SU-DHL-6 (cell line): ENCODE measurements at regions not wholly inside any gene's neighbourhood (a gene's known extent, or its start where the extent isn't known, plus 50 kb on each side); places are given as distances from the start of the nearest gene placed in this dataset.

Experiments used
- H2AFZ ChIP-seq: fragments of 200-600 bp; sonication (generic); 2 replicates; pipeline ENCODE4 v1.6.1; 2014; ENCODE audit warnings: low read depth, mild to moderate bottlenecking, moderate library complexity, mixed read lengths, antibody characterized with exemption, low read length; ENCODE audit not compliant: severe bottlenecking
- H3F3A ChIP-seq: fragments of 200-600 bp; shearing (Covaris generic); 2 replicates; pipeline ENCODE4 v1.6.0; 2016; ENCODE audit warnings: antibody characterized with exemption, mild to moderate bottlenecking; ENCODE audit not compliant: insufficient read depth
- H3K27ac ChIP-seq: fragments of 200-600 bp; sonication (generic); 2 replicates; pipeline ENCODE4 v1.5.1; 2016; ENCODE audit warnings: low read depth, mild to moderate bottlenecking, low read length, moderate library complexity, mixed read lengths
- H3K27me3 ChIP-seq: fragments of 200-600 bp; sonication (generic), shearing (Covaris generic); 2 replicates; pipeline ENCODE4 v1.6.0; 2014; ENCODE audit warnings: mild to moderate bottlenecking, low read length
- H3K36me3 ChIP-seq: fragments of 200-600 bp; sonication (generic); 2 replicates; pipeline ENCODE4 v1.6.1; 2014; ENCODE audit warnings: mild to moderate bottlenecking, low read length, mixed read lengths
- H3K4me2 ChIP-seq: fragments of 300-600, 200-600 bp; shearing (Covaris generic), sonication (generic); 2 replicates; pipeline ENCODE4 v1.6.0; 2014; ENCODE audit warnings: low read length, low read depth, mild to moderate bottlenecking; ENCODE audit not compliant: poor library complexity, severe bottlenecking
- H3K4me3 ChIP-seq: fragments of 200-600 bp; sonication (generic); 2 replicates; pipeline ENCODE4 v1.5.1; 2014; ENCODE audit warnings: antibody characterized with exemption, low read length, mild to moderate bottlenecking, mixed read lengths; ENCODE audit not compliant: insufficient read depth, poor library complexity, severe bottlenecking
- H3K79me2 ChIP-seq: fragments of 200-600 bp; sonication (generic); 2 replicates; pipeline ENCODE4 v1.6.1; 2014; ENCODE audit warnings: mild to moderate bottlenecking, low read length, moderate library complexity; ENCODE audit not compliant: insufficient read depth
- H3K9ac ChIP-seq: fragments of 200-600 bp; sonication (generic); 2 replicates; pipeline ENCODE4 v1.7.0; 2014; ENCODE audit warnings: mild to moderate bottlenecking, low read length
- H3K9me2 ChIP-seq: fragments of 200-600 bp; sonication (generic); replicated peaks from 2 replicates; pipeline ENCODE4 v1.6.1; 2014; ENCODE audit warnings: low read length; ENCODE audit not compliant: insufficient read depth
- H3K9me3 ChIP-seq: fragments of 200-600 bp; sonication (generic); 2 replicates; pipeline ENCODE4 v1.6.1; 2014; ENCODE audit warnings: low read length, mixed read lengths; ENCODE audit not compliant: insufficient read depth
- H4K20me1 ChIP-seq: fragments of 200-600 bp; sonication (generic); 2 replicates; pipeline ENCODE4 v1.6.1; 2014; ENCODE audit warnings: low read depth, mild to moderate bottlenecking, antibody characterized with exemption, low read length, moderate library complexity, mixed read lengths
- EZH2phosphoT487 ChIP-seq: fragments of 200-600 bp; sonication (generic), shearing (Covaris generic); conservative IDR thresholded peaks from 2 replicates; pipeline ENCODE4 v1.6.1; 2018; ENCODE audit warnings: mild to moderate bottlenecking, antibody characterized with exemption, low read length, moderate library complexity, mixed read lengths
- TF ChIP-seq, protein P1 (sequence below): fragments of 200-600 bp; sonication (generic); IDR thresholded peaks from one replicate; pipeline ENCODE4 v1.5.1; 2017; ENCODE audit warnings: antibody characterized with exemption, mild to moderate bottlenecking, low read length, moderate library complexity; ENCODE audit not compliant: insufficient read depth, poor library complexity, severe bottlenecking

DNA sequence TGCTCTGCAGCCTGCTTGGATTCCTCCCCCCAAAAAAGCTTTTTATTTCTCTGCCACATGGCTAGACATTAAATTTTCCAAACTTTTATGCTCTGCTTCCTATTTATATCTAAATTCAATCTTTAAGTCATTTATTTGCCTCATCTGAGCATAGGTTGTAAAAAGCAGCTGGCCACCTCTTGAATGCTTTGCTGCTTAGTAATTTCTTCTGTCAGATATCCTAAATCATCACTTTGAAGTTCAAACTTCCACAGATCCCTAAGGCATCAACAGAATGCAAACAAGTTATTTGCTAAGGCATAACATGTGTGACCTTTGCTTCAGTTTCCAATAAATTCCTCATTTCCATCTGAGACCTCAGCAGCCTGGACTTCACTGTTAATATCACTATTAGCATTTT lies 209.6 kb downstream of the FSCB start:
- Histone ChIP-seq H3K4me3 (no peak overlapping the region), H3K79me2 (no peaks in the 10 kb centered on the region), H3K27me3 (no peaks in the 10 kb centered on the region), H3K9me2 (no peaks in the 10 kb centered on the region), H3K27ac (no peak overlapping the region), H4K20me1 (no peaks in the 10 kb centered on the region), H3K9me3 (peaks cover 14% of the 10 kb centered on the region; the same call in 1 of the 2 replicates), H3K9ac (no peak overlapping the region), H2AFZ (no peak overlapping the region), H3K4me2 (no peak overlapping the region), H3F3A (no peaks in the 10 kb centered on the region), H3K36me3 (no peaks in the 10 kb centered on the region)
- TF ChIP-seq, protein P1, sequence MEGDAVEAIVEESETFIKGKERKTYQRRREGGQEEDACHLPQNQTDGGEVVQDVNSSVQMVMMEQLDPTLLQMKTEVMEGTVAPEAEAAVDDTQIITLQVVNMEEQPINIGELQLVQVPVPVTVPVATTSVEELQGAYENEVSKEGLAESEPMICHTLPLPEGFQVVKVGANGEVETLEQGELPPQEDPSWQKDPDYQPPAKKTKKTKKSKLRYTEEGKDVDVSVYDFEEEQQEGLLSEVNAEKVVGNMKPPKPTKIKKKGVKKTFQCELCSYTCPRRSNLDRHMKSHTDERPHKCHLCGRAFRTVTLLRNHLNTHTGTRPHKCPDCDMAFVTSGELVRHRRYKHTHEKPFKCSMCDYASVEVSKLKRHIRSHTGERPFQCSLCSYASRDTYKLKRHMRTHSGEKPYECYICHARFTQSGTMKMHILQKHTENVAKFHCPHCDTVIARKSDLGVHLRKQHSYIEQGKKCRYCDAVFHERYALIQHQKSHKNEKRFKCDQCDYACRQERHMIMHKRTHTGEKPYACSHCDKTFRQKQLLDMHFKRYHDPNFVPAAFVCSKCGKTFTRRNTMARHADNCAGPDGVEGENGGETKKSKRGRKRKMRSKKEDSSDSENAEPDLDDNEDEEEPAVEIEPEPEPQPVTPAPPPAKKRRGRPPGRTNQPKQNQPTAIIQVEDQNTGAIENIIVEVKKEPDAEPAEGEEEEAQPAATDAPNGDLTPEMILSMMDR = no peak
- no peak for TF ChIP-seq EZH2phosphoT487

DNA sequence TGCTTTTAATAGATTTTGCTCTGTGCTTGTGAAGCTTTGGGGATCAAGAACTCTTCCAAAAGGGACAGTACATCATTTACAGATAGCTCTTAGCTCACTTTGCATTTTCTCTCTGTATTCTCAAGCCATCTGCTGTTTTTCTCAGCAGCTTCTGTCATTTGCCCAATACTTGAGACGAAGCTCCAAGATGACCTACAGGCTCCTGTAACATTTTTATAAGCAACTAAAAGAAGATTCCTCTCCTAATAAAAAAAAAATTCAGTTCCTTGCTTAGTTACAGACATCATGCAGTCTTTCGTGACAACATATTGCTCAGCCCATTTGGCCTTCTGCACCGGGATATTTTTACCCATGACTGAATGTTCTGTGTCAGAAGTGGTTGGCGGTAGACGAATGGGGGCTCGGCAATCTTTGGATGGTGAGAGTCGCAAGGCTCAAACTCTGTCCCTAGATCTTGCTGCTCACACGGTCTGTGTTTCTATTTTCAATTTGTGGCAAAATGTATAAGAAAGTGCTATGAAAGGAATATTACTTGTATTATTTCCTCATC lies 215.6 kb downstream of the FSCB start:
- no peak overlapping the region for H2AFZ ChIP-seq
- no peaks in the 10 kb centered on the region for H3K79me2 ChIP-seq
- no peaks in the 10 kb centered on the region for H3F3A ChIP-seq
- no peak overlapping the region for H3K4me3 ChIP-seq
- no peaks in the 10 kb centered on the region for H3K36me3 ChIP-seq
- no peaks in the 10 kb centered on the region for H4K20me1 ChIP-seq
- H3K9me2 ChIP-seq = no peaks in the 10 kb centered on the region
- no peak overlapping the region for H3K27ac ChIP-seq
- TF ChIP-seq EZH2phosphoT487 = no peak
- TF ChIP-seq, protein P1 = no peak
- H3K4me2 ChIP-seq = no peak overlapping the region
- no peaks in the 10 kb centered on the region for H3K27me3 ChIP-seq
- no peaks in the 10 kb centered on the region for H3K9me3 ChIP-seq
- no peak overlapping the region for H3K9ac ChIP-seq

DNA sequence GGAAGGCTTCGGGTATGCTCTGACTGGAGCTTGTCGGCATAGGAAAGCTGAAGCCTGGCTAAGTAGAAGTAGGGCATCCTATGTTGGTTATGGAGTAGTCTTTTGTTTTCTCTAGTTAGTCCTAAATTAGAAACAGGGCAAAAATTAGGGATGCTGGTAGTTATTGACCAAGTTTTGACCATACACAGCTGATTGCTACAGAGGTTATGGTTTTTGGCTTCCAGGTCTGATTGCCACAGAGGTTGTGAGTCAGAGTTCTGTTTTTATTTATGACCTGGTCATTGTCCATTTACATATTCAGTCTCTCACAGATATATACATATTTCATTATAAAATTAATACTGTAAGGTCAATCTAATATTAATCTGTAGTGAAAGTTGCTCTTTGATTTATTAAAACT lies 219.2 kb downstream of the FSCB start:
- H4K20me1 ChIP-seq = no peaks in the 10 kb centered on the region
- no peak overlapping the region for H3K27ac ChIP-seq
- H3K4me3 ChIP-seq = no peak overlapping the region
- TF ChIP-seq EZH2phosphoT487 = no peak
- no peaks in the 10 kb centered on the region for H3K27me3 ChIP-seq
- no peaks in the 10 kb centered on the region for H3K79me2 ChIP-seq
- H3F3A ChIP-seq = no peaks in the 10 kb centered on the region
- no peaks in the 10 kb centered on the region for H3K9me3 ChIP-seq
- H3K9me2 ChIP-seq = no peaks in the 10 kb centered on the region
- no peak overlapping the region for H3K9ac ChIP-seq
- no peak overlapping the region for H3K4me2 ChIP-seq
- no peaks in the 10 kb centered on the region for H3K36me3 ChIP-seq
- H2AFZ ChIP-seq = peak overlapping the region; percentile 11

DNA sequence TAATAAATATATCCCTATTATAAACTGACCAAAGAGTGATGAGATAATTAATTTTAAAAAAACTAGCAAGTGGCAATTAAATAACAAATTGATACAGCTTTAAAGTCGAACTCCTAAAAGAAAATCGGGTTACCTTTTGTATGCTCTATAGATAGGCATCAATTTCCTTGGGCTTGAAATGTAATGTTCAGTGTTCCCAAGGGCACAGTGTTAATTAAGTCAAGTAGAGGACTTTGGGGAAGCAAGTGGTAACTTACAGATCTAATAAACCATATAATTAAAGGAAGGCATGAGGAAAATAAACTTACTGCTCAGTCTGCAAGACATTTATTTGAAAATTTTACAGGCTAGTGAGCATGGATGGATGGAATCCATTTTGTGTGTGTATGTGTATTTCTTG lies 220.9 kb downstream of the FSCB start:
- H3K4me3 ChIP-seq = no peak overlapping the region
- TF ChIP-seq, protein P1 = no peak
- no peak for TF ChIP-seq EZH2phosphoT487
- H3K9ac ChIP-seq = no peak overlapping the region
- peak overlapping the region; percentile 27 for H2AFZ ChIP-seq
- H3K36me3 ChIP-seq = no peaks in the 10 kb centered on the region
- H4K20me1 ChIP-seq = no peaks in the 10 kb centered on the region
- no peaks in the 10 kb centered on the region for H3K9me3 ChIP-seq
- no peak overlapping the region for H3K4me2 ChIP-seq
- no peaks in the 10 kb centered on the region for H3K79me2 ChIP-seq
- H3K27me3 ChIP-seq = no peaks in the 10 kb centered on the region
- no peaks in the 10 kb centered on the region for H3K9me2 ChIP-seq
- H3F3A ChIP-seq = no peaks in the 10 kb centered on the region
- H3K27ac ChIP-seq = no peak overlapping the region
